Thyroid gland (tissue), 4 donors: ENCODE measurements at regions not wholly inside any gene's neighbourhood (a gene's known extent, or its start where the extent isn't known, plus 50 kb on each side); places are given as distances from the start of the nearest gene placed in this dataset.

ENCODE experiments used
- DNase-seq, 2 donors: peaks; one replicate each; pipeline ENCODE4 v3.0.0-alpha.2; 2019
- H3K27ac ChIP-seq, 3 donors: fragments of 200-600 bp; sonication (generic); 1 replicate in 2 of 3; 2 replicates in 1 of 3; pipeline ENCODE4 v1.5.1; 2016 to 2019; ENCODE audit warnings: mild to moderate bottlenecking in 1 of 3, moderate library complexity in 1 of 3
- H3K27me3 ChIP-seq: fragments of 200-600 bp; sonication (generic); one replicate; pipeline ENCODE4 v1.5.1; 2019
- H3K36me3 ChIP-seq, 2 donors: fragments of 200-600 bp; sonication (generic); one replicate each; pipeline ENCODE4 v1.5.1; 2016 to 2019
- H3K4me1 ChIP-seq, 2 donors: fragments of 200-600 bp; sonication (generic); one replicate each; pipeline ENCODE4 v1.5.1; 2017 to 2019
- H3K4me3 ChIP-seq, 3 donors: fragments of 200-600 bp; sonication (generic); replicated peaks in 1 of 3; 1 replicate in 2 of 3; 2 replicates in 1 of 3; pipeline ENCODE4 v1.5.1; 2016; ENCODE audit warnings: mild to moderate bottlenecking in 1 of 3
- H3K9me3 ChIP-seq: fragments of 200-600 bp; sonication (generic); one replicate; pipeline ENCODE4 v1.5.1; 2017
- POLR2A ChIP-seq, 2 donors: fragments of 450-650 bp; IDR thresholded peaks; one replicate each; pipeline ENCODE4 v1.6.1; 2017; ENCODE audit warnings: antibody characterized with exemption in 2 of 2, mild to moderate bottlenecking in 2 of 2, moderate library complexity in 1 of 2
- WGBS, 2 donors: methylation state at CpG; one replicate each; pipeline ENCODE4 v1.1.5; 2017; 5-methylcytosine and 5-hydroxymethylcytosine counted together
- intact Hi-C: fragments of 100-400 bp; cut with DNase I; formaldehyde crosslinking; loops from one replicate; pipeline ENCODE4 v1.15.1; 2023
- TF ChIP-seq, protein P1 (sequence below), 6 experiments: fragments of 200-600 bp in 3 of 6; fragments of 450-650 bp in 3 of 6; sonication (generic) in 3 of 6; IDR thresholded peaks; one replicate each; pipeline ENCODE4 v1.5.1; 2016 to 2019; ENCODE audit warnings: antibody characterized with exemption in 6 of 6, mild to moderate bottlenecking in 2 of 6, inconsistent platforms in 1 of 6, moderate library complexity in 1 of 6

GRCh38 chr5:107295914-107296313 lies 374.8 kb downstream of the EFNA5 start:
- intact Hi-C loops, result no loop called here
- WGBS, 2 donors, result 78 to 84% methylated on average over 2 of the region's 2 CpGs
- no peak for DNase-seq
- TF ChIP-seq POLR2A (IDR thresholded peaks at IDR 0.05), result no peak
- TF ChIP-seq, protein P1, sequence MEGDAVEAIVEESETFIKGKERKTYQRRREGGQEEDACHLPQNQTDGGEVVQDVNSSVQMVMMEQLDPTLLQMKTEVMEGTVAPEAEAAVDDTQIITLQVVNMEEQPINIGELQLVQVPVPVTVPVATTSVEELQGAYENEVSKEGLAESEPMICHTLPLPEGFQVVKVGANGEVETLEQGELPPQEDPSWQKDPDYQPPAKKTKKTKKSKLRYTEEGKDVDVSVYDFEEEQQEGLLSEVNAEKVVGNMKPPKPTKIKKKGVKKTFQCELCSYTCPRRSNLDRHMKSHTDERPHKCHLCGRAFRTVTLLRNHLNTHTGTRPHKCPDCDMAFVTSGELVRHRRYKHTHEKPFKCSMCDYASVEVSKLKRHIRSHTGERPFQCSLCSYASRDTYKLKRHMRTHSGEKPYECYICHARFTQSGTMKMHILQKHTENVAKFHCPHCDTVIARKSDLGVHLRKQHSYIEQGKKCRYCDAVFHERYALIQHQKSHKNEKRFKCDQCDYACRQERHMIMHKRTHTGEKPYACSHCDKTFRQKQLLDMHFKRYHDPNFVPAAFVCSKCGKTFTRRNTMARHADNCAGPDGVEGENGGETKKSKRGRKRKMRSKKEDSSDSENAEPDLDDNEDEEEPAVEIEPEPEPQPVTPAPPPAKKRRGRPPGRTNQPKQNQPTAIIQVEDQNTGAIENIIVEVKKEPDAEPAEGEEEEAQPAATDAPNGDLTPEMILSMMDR (IDR thresholded peaks at IDR 0.05), result no peak
- Histone ChIP-seq H3K4me1 (no peaks in the 10 kb centered on the region), H3K27me3 (no peaks in the 10 kb centered on the region), H3K36me3 (no peaks in the 10 kb centered on the region), H3K9me3 (no peaks in the 10 kb centered on the region), H3K27ac (no peak overlapping the region), H3K4me3 (no peak overlapping the region)

DNA sequence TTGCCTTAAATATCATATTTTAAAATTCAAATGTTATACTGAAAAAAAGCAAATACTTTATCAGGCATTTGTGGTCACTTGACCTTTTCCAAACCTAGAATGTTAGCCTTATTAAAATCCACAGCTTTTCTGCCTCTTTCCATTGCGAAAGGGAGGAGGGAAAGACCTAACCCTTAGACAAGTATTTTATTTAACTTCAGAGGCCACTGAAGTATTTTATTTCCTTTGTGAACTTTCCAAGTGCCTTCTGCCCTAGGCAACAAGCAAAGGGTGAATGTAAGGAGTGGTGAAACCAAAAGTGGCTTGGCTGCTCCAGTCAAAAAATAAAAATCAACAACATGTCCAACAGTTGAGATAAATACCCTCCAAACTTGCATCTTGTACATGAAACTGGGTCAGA lies 376.1 kb downstream of the EFNA5 start:
- H3K36me3 ChIP-seq, result no peaks in the 10 kb centered on the region
- no peaks in the 10 kb centered on the region for H3K27me3 ChIP-seq
- intact Hi-C loops, result no loop called here
- no peaks in the 10 kb centered on the region for H3K9me3 ChIP-seq
- DNase-seq, result no peak
- H3K4me3 ChIP-seq, result no peak overlapping the region
- no peak for TF ChIP-seq POLR2A (IDR thresholded peaks at IDR 0.05)
- TF ChIP-seq, protein P1 (IDR thresholded peaks at IDR 0.05), result no peak
- no peaks in the 10 kb centered on the region for H3K4me1 ChIP-seq
- 90 to 94% methylated on average over 1 of the region's 1 CpG for WGBS, 2 donors
- H3K27ac ChIP-seq, result no peak overlapping the region

DNA sequence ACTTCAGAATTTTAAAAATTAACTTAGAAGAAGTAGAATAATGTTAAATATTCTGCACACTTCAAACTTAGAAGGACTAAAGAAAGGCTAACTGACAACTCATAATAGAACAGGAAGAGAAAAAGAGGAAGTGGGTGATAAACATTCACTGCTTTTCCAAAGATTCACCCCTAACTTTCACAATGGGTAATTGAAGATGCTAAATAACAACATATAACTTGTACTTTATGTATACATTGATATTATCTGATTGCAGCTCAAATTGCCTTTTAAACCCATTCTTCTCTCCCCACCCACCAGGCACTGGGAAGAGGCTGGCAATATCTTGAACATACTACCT lies 376.6 kb downstream of the EFNA5 start:
- Histone ChIP-seq H3K4me3 (no peak overlapping the region), H3K4me1 (no peaks in the 10 kb centered on the region), H3K27me3 (no peaks in the 10 kb centered on the region), H3K27ac (no peak overlapping the region), H3K36me3 (no peaks in the 10 kb centered on the region), H3K9me3 (no peaks in the 10 kb centered on the region)
- no peak for TF ChIP-seq POLR2A (IDR thresholded peaks at IDR 0.05)
- TF ChIP-seq, protein P1 (IDR thresholded peaks at IDR 0.05), result no peak
- no peak for DNase-seq
- intact Hi-C loops, result no loop called here

DNA sequence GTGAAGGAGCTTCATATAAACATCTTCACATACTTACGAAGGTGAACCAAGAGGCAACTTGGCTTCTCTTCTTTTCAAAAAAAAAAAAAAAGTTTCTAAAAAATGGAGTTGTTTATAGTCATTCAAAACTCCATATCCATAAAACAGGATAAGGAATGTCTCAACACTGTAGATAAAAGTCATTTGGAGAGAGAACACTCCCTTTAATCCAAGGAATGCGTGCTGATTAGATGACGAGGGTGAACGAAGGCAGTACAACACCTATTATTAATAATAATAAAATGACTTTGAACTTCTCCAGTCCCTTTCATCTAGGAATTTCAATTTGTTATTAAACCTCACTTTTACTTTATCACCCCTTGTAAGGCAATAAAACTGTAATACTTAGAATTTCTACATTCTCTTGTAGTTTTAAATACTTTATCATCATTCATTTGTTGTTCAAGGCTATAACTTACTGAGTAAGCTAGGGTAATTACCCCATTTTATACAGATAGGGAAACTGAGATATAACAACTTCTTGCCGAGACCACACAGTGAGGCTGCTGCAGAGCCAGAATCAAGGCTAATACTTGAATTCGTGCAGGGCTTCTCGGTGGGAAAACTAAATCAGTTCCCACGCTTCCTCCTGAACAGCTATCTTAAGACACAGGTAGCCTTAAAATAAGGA lies 377.1 kb downstream of the EFNA5 start:
- no peaks in the 10 kb centered on the region for H3K4me1 ChIP-seq
- no peak for DNase-seq
- no peaks in the 10 kb centered on the region for H3K36me3 ChIP-seq
- H3K9me3 ChIP-seq, result no peaks in the 10 kb centered on the region
- H3K27me3 ChIP-seq, result no peaks in the 10 kb centered on the region
- intact Hi-C loops, result no loop called here
- H3K4me3 ChIP-seq, result no peak overlapping the region
- TF ChIP-seq, protein P1 (IDR thresholded peaks at IDR 0.05), result no peak
- TF ChIP-seq POLR2A (IDR thresholded peaks at IDR 0.05), result no peak
- 67 to 76% methylated on average over 8 of the region's 8 CpGs for WGBS, 2 donors
- no peak overlapping the region for H3K27ac ChIP-seq

DNA sequence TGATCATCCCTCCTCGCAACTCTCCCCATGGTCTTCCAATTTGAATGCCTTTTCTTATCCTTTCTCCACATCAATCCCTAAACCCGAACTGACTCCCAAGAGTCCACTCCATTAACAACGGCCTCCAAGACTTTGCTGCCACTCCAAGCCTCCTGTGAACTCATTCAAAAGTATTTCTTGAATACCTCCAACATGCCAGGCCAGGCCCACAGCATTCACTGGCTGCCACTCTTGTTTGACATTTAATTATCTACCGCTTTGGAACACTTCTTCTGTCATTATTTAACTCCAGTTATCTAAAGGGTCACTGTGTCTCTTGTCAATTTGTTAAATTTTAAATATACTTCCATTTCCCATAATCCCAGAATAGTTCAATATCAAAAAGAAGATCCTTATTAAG lies 378.9 kb downstream of the EFNA5 start:
- no peak for TF ChIP-seq POLR2A (IDR thresholded peaks at IDR 0.05)
- TF ChIP-seq, protein P1 (IDR thresholded peaks at IDR 0.05), result no peak
- intact Hi-C loops, result no loop called here
- H3K27ac ChIP-seq, result no peak overlapping the region
- H3K36me3 ChIP-seq, result no peaks in the 10 kb centered on the region
- DNase-seq, result no peak
- no peak overlapping the region for H3K4me3 ChIP-seq
- H3K27me3 ChIP-seq, result no peaks in the 10 kb centered on the region
- H3K4me1 ChIP-seq, result no peaks in the 10 kb centered on the region
- H3K9me3 ChIP-seq, result no peaks in the 10 kb centered on the region
- 90 to 92% methylated on average over 4 of the region's 4 CpGs for WGBS, 2 donors
